AG04450 (cell line): ENCODE measurements at regions not wholly inside any gene's neighbourhood (a gene's known extent, or its start where the extent isn't known, plus 50 kb on each side); places are given as distances from the start of the nearest gene placed in this dataset.

Experiments
- CTCF ChIA-PET: fragments of 300-600, 350-600 bp; formaldehyde crosslinking; extraction: SDS; loops from one replicate; lab custom pipeline; 2022; ENCODE audit warnings: antibody characterized with exemption, inconsistent platforms; lab: Charles Lee
- POLR2A ChIA-PET: fragments of 350-600 bp; formaldehyde crosslinking; extraction: SDS; loops from one replicate; lab custom pipeline; 2021; ENCODE audit warnings: antibody characterized with exemption, inconsistent platforms; lab: Yijun Ruan, JAX
- DNase-seq: peaks from one replicate; pipeline ENCODE4 v3.0.0-alpha.2; 2011; ENCODE audit warnings: low read depth, low spot score
- H3K27ac ChIP-seq: one replicate; pipeline ENCODE4 v1.5.1; 2012; ENCODE audit warnings: low read depth, low read length, control low read depth
- H3K27me3 ChIP-seq: one replicate; pipeline ENCODE4 v1.6.0; 2012; ENCODE audit warnings: low read length; ENCODE audit not compliant: control insufficient read depth, insufficient read depth
- H3K4me3 ChIP-seq: 2 replicates; pipeline ENCODE4 v1.5.1; 2011; ENCODE audit warnings: mild to moderate bottlenecking, low read depth, low read length, control low read depth
- H3K9me3 ChIP-seq: 2 replicates; pipeline ENCODE4 v1.5.1; 2012; ENCODE audit warnings: low read length; ENCODE audit not compliant: control insufficient read depth, insufficient read depth
- TF ChIP-seq, protein P1 (sequence below): IDR thresholded peaks from 2 replicates; pipeline ENCODE4 v1.5.1; 2011; ENCODE audit warnings: low read depth, low read length, control low read depth, inconsistent platforms

DNA sequence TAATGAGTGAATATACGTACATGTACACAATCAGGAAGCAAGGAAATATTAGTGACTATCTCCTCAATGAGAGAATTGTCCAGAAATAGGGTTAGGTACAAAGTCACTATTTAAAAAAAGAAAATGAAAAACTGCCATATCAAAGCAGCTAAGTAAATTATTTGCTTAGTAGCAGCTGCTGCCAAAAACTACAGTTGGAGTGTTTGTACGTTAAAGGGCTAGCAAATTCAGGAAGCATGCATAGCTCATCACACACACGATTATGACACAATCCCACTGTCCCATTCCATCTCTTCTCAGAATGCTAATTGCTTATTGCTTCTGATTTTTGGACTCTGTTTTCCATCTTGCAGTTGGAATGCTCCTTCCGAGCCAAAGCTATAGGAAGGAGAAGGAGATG is 2012.5 kb upstream of the LRRTM1 start:
- DNase-seq, result no peak
- no peak overlapping the region for H3K4me3 ChIP-seq
- H3K27me3 ChIP-seq, result no peaks in the 10 kb centered on the region
- TF ChIP-seq, protein P1, sequence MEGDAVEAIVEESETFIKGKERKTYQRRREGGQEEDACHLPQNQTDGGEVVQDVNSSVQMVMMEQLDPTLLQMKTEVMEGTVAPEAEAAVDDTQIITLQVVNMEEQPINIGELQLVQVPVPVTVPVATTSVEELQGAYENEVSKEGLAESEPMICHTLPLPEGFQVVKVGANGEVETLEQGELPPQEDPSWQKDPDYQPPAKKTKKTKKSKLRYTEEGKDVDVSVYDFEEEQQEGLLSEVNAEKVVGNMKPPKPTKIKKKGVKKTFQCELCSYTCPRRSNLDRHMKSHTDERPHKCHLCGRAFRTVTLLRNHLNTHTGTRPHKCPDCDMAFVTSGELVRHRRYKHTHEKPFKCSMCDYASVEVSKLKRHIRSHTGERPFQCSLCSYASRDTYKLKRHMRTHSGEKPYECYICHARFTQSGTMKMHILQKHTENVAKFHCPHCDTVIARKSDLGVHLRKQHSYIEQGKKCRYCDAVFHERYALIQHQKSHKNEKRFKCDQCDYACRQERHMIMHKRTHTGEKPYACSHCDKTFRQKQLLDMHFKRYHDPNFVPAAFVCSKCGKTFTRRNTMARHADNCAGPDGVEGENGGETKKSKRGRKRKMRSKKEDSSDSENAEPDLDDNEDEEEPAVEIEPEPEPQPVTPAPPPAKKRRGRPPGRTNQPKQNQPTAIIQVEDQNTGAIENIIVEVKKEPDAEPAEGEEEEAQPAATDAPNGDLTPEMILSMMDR, result no peak
- no peak overlapping the region for H3K27ac ChIP-seq
- POLR2A ChIA-PET, result no interaction called here
- CTCF ChIA-PET, result no interaction called here
- H3K9me3 ChIP-seq, result no peaks in the 10 kb centered on the region

DNA sequence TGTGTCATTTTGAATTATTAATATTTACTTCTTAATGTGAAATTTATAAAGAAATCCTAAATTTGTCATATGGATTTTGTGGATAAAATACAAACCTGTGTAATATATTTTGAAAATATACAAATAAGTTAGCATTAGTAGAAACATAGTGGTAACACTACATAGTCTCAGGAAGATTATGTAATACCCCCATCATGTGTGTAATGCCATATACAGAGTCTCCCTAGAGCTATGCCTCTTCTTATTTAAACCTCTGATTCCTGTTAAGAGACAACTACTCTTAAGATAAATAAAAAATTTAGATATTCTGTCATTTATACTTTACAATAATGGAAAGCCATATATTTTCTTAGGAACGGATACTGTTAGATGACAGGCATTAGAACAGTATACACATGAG is 2012.0 kb upstream of the LRRTM1 start:
- H3K4me3 ChIP-seq, result no peak overlapping the region
- DNase-seq, result no peak
- no peak overlapping the region for H3K27ac ChIP-seq
- H3K27me3 ChIP-seq, result no peaks in the 10 kb centered on the region
- POLR2A ChIA-PET, result no interaction called here
- TF ChIP-seq, protein P1, result no peak
- CTCF ChIA-PET, result no interaction called here
- H3K9me3 ChIP-seq, result no peaks in the 10 kb centered on the region

DNA sequence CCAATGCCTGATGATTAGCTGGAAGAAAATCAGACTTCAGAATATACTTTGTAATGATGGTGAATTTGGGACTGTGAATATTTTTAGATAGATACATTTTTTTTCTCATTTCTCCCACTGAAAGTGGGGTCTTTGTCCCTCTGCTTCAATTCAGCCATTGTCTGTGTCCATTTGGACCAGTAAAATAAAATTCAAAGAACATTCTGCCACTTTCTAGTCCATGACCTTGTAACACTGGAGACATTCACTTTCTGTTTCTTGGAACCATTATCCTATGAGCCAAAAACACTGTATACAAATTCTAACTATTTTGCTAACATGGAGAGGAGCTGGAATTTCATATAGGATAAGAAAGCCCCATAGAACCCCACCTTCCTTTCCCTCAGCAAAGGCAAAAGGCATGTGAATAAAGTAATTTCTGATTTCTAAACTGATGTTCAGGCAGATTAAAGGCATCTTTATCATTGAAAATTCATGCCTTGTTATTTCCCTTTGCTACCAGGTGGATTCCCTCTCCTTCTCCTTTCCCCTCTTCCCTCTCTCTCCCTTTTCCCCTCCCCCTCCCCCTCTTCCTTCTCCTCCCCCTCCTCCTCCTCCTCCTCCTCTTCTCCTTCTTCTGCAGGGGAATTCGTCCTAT is 2010.4 kb upstream of the LRRTM1 start:
- TF ChIP-seq, protein P1, result no peak

DNA sequence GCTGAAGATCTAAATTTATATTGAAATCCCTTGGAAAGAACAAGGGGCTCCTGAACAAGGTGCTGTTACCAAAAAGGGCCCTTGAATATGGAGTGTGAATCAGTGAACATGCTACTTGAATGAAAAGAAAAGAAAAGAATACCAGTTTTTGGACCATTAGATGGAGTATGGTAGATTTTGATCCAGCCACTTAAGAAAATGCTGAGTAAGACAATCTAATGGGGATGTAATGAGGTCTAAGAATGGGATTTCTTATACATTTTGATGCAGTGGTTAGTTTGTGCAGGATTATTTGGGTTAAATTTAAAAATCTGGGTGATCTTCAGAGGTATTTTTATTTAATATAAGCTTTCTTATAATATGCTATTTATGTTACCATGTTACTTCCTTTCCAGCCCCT is 2003.0 kb upstream of the LRRTM1 start:
- Histone ChIP-seq H3K9me3 (no peaks in the 10 kb centered on the region), H3K4me3 (no peak overlapping the region), H3K27me3 (no peaks in the 10 kb centered on the region), H3K27ac (no peak overlapping the region)
- ChIA-PET POLR2A (no interaction called here), CTCF (interaction anchor here (0.6 kb wide), 1 partner anchor 744 kb away, joined by 5 read pairs; no protein-coding TSS in a partner anchor)
- no peak for DNase-seq
- TF ChIP-seq, protein P1, result no peak

More for the DNA sequence above, 2010.4 kb upstream of the LRRTM1 start:
- H3K4me3 ChIP-seq, result no peak overlapping the region
- H3K27ac ChIP-seq, result no peak overlapping the region
- CTCF ChIA-PET, result no interaction called here
- H3K9me3 ChIP-seq, result no peaks in the 10 kb centered on the region
- no peaks in the 10 kb centered on the region for H3K27me3 ChIP-seq
- no peak for DNase-seq
- POLR2A ChIA-PET, result no interaction called here

DNA sequence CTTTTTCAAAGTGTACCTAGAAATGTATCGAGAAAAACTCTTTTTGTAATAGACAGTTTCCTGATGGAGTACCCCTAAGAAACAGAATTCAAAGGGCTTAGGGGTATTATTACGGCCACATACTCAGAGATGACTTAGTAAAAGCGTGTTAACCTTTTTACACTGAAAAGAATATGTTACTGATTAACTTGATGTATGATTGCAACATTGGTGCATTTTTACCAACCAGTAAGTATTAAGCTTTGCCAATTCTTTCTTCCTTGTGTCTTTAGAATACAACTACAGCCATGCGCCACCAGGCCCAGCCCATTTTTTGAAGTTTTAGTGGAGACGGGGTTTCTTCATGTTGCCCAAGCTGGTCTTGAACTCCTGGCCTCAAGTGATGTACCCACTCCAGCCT is 1997.0 kb upstream of the LRRTM1 start:
- Histone ChIP-seq H3K27me3 (no peaks in the 10 kb centered on the region), H3K9me3 (no peaks in the 10 kb centered on the region), H3K4me3 (no peak overlapping the region), H3K27ac (no peak overlapping the region)
- TF ChIP-seq, protein P1, result no peak
- no peak for DNase-seq
- ChIA-PET POLR2A (no interaction called here), CTCF (no interaction called here)
